NCI-H510A (cell line): ENCODE measurements at regions not wholly inside any gene's neighbourhood (a gene's known extent, or its start where the extent isn't known, plus 50 kb on each side); places are given as distances from the start of the nearest gene placed in this dataset.

Experiments used
- DNase-seq: peaks from one replicate; lab custom pipeline; 2025; lab: John Stamatoyannopoulos, UW

DNA sequence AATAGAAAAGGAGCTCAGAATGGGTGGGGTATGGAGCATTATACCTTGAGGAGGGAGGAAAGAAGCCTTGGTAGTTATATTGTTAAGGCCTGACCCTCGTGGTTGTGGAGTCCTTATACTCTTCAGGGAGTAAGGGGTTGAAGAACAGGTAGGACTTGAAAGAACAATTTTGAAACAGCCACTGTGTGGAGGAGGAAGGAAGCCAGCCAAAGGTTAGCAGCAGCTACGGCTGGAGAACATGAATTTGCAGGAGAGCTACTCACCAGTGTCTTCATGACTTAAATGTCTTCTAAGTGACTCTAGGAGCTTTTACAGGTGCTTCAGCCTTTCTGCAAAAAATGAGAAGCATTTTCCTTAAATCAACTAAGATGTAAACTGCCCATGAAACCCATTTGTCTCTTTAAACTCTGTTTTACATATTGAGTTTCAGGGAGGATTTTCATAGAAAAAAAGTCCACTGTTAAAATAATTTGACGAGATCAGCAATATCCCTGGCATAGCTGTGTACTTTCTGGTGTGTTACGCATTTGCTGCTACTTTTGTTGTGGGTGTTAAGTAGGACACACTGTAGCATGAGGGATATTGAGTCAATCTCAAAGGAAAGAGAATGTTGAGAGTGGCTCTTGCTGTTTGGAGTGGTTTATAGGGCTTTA, 110.6 kb upstream of the ELL2 start:
- no peak for DNase-seq

GRCh38 chr5:96070622-96071225, 109.1 kb upstream of the ELL2 start:
- DNase-seq: no peak

GRCh38 chr5:96067894-96068614, 106.4 kb upstream of the ELL2 start:
- no peak for DNase-seq

- no peak for DNase-seq
Observed at GRCh38 chr5:96067251-96067650, 105.6 kb upstream of the ELL2 start.

GRCh38 chr5:96066386-96066719, 104.7 kb upstream of the ELL2 start:
- no peak for DNase-seq

- DNase-seq: no peak
Observed at GRCh38 chr5:96065685-96066385, 104.2 kb upstream of the ELL2 start.

DNA sequence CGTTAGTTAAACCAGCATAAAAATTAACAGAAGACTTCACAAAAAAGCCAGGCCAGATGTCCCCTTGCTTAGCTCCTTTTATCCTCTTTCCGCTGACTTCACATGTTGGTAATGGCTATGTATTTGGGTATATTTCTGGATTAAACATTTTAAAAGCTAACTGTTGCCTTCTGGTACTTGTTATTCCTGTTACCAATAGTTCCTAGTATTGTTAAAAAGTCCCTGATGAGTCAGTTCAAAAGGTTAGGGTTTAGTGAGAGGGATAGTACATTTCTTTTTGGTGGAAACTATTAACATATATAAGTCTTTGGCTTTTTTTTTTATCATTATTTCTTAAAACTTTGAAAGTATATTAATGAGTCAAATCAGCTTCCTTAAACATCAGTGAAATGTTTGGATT, 103.2 kb upstream of the ELL2 start:
- no peak for DNase-seq

- no peak for DNase-seq
Observed at GRCh38 chr5:96062836-96063235, 101.2 kb upstream of the ELL2 start.

GRCh38 chr5:96058084-96058483, 96.4 kb upstream of the ELL2 start:
- DNase-seq: no peak

- DNase-seq: no peak
Observed at GRCh38 chr5:96054311-96055030, 92.8 kb upstream of the ELL2 start.

DNA sequence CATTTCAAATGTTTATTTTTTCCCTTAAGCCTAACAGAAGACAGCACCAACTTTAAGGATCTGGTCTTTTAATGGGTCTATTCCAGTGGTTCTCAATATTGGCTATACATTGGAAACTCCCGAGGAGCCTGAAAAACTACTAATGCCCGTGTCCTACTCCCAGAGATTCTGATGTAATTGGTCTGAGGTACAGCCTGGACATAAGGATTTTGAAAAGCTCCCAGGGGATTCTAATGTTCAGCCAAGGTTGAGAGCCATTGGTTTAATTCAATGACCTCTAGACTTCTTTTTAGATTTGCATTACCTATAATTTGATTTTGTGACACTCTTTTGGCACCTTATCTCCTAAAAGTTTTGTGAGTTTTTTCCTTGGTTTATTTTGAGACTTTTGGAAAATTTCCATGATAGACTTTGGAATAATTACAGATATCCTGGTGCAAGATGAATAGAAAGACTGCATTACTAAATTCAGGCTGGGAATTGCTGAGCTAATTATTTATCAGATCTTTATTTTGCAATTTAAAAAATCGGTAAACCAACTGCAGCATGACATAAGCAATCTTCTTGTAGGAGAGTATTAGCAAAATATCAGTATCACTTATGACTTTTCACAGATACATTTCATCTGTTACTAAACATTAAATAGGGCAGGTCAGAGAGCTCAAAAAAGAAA, 91.5 kb upstream of the ELL2 start:
- no peak for DNase-seq

- DNase-seq: no peak
Observed at GRCh38 chr5:96052374-96052773, 90.7 kb upstream of the ELL2 start.

- DNase-seq: no peak
Observed at GRCh38 chr5:96051401-96051830, 89.8 kb upstream of the ELL2 start.

- no peak for DNase-seq
Observed at GRCh38 chr5:96050273-96050880, 88.7 kb upstream of the ELL2 start.

DNA sequence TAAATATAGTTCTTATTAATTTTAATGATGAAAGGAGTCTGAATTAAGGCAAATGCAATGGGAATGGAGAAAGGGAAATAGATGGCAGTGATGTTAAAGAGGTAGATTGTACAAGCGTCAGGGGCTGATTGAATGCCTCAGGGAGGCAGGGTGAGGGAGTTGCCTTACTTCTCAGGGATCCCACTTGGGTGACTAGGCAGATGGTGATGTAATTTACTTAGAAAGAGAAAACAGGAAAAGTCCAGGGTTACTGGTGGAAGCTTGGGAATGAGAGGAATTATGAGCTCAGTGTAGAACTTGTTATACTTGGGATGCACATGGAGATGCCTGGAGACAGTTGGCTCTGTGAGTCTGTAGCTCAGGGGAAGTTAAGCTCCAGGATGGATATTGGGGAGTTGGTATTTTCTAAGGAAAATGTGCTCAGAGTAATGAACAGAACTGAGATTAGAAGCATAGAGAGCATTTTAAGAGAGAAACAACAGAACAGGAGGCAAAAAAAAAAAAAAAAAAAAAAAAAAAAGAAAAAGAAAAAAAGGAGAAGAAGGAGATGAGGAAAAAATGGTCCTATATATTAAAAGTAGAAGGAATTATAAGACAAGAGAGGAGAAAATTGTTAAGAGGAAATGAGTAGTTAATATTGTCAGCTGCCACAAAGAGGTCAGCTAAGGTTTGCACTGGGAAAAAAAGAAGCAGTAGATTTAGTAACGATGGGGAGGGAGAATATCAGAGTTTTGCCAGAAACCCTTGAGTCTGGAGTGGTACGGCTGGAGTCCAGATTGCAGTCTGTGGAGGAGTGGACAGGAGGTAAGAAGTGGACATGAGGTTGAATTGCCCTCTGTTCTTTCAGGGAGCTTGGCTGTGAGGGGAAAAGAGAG, 88.0 kb upstream of the ELL2 start:
- no peak for DNase-seq

DNA sequence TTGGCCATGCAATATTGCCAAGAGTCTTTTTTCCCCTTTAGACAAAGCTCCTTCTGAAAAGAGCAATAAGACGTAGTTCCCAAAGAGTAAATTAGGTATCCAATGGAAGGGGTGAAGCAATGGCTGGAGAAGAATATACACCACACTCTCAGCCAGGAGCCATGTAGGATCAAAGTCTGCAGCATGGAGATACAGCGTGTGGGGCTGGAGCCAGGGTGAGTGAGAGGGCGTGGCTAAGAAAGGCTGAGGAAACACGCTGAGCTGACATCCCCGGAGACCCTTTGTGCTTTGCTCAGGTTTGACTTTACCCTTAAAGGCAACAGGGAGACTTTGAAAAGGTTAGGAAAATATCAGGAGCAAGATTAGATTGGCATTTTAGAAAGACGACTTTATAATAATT, 87.1 kb upstream of the ELL2 start:
- no peak for DNase-seq

DNA sequence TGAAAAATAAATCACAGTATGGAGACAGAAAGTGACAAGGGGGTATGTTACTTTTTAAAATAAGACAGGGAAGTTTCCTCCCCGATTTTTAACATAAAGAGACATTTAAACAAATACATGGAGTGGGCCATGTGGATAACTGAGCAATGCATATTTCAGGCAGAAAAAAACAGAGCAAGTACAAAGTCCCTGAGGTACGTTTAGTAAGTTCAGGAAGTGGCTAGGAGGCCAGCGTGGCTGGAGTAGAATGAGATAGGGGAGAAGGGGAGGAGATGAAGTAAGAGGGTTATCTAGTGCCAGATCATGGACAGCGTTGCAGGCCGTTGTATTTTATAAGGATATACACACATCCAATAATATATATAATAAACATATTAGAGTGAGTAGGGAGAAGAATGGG, 84.2 kb upstream of the ELL2 start:
- DNase-seq: no peak

- no peak for DNase-seq
Observed at GRCh38 chr5:96043446-96043845, 81.8 kb upstream of the ELL2 start.

DNA sequence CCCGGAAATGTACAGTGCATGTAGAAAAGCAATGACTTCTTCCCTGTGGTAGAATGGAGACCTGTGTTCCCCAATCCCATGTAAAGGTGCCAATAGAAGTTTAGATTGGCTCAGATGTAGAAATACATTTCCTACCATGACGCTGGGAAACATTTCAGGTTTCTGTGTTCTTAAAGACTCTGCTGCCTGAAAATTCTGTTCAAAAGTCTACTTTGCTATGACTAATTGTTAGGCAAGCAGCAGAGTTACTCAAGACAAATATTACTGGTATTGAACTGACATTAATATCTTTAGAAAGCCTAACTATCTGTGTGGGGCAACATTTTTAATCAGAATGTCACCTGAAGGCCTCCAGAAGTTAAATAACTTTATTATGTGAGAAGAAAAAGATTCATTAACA, 75.5 kb upstream of the ELL2 start:
- DNase-seq: no peak

- DNase-seq: no peak
Observed at GRCh38 chr5:96036301-96036700, 74.7 kb upstream of the ELL2 start.
